GM18907 (cell line): ENCODE measurements at regions not wholly inside any gene's neighbourhood (a gene's known extent, or its start where the extent isn't known, plus 50 kb on each side); places are given as distances from the start of the nearest gene placed in this dataset.

Experiments used
- ATAC-seq: cut with Tn5 transposase; IDR thresholded peaks from one replicate; pipeline ENCODE4 v1.9.1; 2021; ENCODE audit warnings: mild to moderate bottlenecking, moderate library complexity; ENCODE audit not compliant: unreplicated experiment

DNA sequence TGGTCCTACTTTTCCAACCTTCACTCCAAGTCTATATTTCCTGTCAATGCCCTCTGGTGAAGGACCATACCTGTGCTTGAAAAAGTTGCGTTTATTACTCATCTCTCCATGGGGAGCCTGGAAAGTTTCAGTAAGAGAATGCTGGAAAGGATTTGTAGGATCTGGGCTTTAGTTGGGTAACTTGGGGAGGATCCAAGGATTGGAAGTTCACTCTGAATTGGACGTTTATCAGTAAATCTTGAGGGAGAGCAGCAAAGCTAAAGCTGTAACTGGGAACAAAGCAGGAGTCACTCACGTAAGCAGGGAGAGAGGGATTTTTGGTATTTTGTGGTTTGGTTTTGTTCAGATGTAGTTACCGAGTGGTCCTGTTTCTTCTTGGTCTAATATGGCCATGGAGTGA lies 51.4 kb upstream of the NPVF start:
- no peak for ATAC-seq

DNA sequence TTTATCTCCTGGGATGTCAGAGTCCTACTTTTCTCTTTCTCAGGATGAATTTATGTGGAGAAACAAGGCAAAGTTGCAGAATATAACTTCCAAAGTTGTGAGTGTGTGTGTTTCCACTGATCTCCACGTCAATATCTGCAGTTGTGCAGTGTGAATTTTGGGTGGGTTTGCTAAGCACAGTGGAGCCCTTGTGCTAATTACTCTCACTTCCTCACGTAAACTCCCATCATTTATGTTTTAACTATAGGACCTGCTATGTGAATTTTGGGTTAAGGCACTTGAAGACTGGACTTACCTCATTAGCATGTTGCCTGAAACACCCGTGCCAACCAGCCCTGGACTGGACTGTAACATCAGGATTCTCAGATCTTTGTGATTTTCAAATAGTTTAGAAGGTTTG lies 51.9 kb upstream of the NPVF start:
- no peak for ATAC-seq

DNA sequence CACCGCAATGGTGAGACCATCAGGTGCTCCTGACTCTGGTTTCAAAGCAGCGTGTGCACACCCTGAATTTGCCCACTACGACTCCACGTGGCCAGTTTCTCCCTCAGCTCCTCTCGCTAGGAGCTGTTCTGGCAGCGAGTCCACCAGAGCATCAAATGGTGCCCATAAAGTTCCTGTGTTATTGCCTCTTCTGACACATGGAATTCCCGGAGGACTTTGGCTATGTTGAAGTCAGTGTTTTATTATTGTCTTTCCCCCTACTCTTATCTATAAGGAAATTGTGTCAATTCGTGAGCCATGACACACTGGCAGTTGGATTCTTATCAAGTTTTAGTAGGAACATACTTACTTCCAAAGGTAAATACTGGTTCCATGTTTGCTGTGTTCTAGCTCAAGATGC lies 53.9 kb upstream of the NPVF start:
- no peak for ATAC-seq

DNA sequence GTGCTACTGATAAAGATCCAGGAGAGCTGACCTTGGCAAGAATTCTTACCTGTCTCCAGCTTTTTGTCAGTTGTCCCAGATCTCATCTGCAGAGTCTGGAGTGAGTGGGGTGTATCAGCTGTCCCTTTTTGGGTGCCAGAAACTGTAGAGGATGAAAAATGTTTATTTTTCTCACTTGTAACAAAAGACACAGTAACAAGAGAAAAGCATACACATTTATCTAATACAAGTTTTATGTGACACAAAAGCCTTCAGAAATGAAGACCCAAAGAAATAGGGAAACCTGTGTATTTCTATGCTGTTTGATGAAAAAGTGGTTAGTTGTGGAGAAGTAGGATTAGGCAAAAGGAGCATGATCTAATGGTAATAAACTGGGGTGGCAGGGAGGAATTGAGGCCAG lies 58.5 kb upstream of the NPVF start:
- ATAC-seq = no peak

DNA sequence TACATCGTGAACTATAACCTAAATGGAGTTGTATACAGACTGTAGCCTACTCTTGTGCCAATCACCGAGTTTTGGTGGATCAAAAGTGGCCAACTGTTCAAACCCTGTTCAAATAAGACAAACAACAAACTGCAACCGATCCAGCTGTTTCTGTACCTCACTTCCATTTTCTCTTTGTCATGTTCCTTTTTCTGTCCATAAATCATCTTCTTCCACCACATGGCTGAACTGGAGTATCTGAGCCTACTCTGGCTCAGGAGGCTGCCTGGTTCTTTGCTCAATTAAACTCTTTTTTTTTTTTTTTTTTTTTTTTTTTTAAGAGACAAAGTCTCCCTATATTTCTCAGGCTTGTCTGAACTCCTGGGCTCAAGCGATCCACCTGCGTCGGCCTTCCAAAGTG lies 59.0 kb upstream of the NPVF start:
- ATAC-seq = no peak

DNA sequence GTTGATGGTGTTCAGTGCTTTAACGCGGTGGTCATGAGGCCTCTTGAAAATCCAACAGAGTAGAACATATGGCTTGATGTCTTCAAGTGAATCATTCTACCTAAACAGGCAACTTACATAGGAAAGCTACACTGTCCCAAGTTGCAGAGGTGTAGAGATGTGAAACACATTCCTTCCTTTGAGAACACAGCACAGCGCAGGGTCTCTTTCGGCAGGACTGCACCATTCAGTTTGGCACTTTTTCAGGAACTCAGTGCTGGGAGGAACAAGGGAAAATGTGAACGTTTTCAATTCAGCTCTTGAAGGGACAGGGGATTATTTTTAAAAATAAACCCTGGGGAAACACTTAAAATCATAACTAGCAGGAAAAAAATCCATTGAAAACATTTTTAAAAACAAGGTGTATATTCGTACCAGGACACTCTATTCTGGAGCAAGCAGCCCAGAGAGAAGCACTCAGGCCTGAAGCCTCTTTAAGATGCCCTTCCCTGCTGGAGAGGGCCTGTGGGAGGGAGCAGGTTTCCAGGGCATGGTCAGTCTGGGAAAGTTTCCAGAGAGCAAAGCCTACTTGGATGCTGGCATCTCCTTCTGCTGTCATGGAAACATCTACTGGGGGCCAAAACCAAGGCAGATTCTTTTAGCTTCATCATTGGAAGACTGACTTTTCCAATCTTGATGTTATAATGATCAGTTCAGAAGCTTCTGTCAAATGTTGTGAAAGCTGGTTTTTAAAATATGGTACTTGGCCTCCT lies 60.4 kb upstream of the NPVF start:
- no peak for ATAC-seq

DNA sequence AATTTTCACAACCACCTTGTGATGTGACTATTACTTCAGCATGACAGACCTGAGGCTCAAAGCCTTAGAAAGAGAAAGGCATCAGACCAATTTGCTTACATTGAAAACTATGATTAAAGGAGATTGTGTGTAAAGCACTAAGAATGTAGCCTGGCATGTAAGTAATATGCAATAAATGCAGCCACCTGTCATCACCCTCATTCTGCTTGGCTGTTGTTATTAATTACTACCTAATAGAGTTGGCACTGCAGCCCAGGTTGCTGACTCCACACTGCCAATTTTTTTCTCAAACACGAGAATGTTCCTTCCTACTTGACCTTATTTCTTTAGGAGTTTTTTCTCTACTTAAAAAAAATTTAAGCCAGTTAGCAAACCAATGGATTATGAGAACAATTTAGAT lies 61.2 kb upstream of the NPVF start:
- ATAC-seq = no peak

DNA sequence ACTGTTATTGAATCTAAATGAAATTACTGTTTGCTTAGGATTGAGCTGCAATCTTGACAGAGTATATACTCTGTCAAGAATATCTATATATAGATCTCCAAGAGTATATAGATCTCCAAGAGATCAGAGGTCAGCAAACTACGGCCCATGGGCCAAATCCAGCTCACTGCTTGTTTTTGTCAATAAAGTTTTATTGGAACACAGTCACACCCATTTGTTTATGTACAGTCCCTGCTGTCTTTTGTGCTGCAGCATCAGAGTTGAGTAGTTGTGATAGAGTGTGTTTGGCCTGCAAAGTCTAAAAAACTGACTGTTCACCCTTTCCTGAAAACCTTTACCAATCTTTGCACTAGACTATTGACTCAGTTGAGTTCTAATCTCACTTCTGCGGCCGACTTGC lies 66.3 kb upstream of the NPVF start:
- ATAC-seq = no peak

DNA sequence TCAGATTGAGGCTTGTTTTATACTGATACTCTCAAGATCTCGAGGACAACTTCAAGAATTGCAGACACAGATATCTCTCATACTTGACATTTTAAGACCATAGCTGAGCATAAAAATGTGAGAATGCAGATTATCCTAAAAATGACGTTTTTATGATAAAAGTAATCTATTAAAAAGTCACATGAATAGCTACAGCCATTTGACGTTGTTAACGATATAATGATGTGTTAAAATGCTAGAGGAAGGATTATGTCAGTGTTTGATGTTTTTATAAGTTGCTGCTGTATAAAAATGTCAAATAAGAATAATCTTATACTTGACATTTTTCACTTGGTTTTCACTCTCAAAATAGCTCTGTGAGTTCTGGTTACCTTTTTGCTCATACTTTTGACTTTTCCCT lies 67.1 kb upstream of the NPVF start:
- no peak for ATAC-seq

DNA sequence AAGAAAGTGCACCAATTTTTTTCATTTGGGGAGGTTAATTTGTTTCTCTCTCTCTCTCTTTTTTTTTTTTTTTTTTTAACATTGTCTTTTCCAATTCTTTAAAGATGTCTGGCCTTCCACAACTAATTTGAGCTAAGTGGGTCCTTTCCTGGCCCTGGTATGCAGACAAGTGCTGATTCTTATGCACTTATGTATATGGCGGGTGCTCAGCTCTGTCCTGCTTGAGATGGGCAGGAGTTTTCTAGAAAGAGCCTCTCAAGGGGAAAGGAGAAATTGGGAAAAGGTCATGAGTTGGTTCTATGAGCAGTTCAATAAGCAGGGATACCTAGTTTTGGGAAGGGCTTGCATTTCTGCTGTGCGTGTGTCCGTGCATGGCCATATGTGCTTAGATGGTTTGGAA lies 67.8 kb upstream of the NPVF start:
- no peak for ATAC-seq

DNA sequence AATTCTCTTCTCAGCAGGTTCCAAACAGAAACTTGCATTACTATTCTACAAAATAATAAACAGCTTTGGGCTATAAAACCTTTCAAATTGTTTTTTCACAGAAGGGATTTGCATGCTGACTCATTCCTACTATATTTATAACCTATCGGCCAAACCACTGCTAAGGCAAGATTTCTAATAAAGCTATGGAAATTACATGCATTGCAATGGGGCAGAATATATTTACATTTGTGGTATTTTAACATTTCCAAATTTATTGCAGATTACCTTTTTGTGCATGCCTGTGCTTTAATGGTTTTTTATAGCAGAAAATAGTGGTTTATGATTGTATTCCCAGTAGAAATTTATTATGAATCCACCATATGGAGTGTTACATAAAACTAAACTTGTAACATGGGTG lies 69.0 kb upstream of the NPVF start:
- no peak for ATAC-seq

DNA sequence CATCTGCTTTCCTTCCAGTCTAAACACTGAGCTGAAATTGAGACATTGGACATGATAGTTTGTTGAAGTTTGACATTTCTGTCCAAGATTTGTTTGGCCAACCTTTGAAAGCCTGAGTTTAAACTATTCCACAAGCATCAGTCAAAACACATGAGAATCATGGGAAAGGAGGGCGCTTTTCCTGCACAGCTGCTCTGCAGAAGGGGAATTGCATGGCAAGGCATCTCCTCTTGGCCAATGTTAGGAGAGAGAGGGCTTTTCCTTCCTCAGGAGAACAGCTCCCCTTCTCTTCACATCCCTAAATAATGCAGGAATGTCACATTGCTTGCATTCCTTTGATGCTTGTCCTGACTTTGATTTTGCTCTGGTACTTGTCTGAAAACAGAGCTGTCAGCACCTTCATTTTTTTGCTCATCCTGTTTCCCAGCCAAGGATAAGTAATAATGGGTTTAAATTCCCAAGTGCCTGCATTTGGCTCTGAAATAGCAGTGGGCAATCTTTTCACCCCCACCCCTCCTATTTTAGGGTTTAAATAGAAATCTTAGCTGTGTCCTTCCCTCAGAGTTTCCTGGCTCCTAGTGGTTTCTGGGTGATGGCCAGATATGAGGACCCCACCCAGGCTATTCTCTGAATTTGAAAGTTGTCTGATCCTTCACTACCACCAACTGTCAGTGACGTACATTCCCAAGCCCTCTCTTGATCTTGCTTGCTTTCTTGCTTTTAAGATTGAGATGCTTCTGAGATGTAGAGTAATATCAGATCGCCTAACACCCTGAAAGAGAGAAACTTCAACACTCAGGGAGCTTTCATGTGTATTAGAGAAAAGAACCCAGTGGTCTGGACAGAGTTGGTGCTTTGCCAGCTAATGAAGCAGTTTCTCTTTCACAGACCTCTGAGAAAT lies 75.2 kb upstream of the NPVF start:
- ATAC-seq = no peak

DNA sequence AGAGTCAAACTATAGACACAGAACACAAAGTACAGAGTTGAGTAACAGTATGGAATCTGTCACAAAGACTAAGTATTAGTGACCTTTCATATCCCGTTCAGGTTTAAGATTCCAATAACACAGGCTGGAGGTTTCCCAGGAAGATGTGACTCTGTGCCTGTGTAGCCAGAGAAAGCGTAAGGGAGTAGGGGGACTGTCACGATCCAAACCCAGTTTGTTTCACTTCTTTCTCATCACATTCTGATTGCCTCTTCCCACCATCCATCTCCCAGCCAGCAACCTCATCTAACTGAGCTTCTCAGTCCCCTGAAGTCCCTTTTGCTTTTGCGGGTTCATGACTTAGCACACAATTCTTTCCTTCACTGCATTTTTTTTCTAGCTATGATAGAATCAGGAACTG lies 76.4 kb upstream of the NPVF start:
- no peak for ATAC-seq

DNA sequence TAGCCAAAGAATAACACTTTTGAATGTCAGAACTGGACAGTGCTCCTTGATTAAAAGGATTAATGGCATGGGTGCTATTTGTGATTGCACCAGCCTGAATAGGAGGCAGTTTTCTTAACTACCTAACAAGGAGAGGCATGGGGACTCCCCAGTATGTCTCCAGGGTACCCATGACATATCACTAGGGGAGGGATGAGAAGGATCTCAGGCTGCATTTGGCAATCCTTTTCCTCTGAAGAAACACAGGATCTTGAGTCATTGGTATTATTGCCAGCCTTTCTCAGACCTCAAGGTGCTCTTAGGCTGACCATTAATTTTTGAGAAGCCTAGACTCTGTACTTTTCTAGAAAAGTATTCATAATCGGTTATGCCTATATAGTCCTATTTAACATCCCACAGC lies 77.5 kb upstream of the NPVF start:
- no peak for ATAC-seq

DNA sequence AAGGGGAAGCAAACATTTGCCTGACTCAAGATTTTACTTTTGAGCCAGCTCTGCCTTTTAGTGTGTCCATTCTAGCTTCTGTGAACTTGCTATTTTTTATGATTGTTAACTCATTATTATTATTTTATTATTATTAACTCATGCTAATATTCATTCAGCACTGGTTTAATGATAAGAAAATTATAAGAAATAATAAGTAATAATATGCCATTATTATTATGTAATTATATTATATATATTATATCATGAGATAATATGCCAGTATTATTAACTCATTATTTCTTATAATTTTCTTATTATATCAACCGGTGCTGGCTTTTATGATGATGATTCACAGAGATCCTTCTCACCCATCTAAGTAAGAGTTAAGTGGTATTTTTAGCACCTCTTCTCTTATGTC lies 79.3 kb upstream of the NPVF start:
- ATAC-seq = no peak

DNA sequence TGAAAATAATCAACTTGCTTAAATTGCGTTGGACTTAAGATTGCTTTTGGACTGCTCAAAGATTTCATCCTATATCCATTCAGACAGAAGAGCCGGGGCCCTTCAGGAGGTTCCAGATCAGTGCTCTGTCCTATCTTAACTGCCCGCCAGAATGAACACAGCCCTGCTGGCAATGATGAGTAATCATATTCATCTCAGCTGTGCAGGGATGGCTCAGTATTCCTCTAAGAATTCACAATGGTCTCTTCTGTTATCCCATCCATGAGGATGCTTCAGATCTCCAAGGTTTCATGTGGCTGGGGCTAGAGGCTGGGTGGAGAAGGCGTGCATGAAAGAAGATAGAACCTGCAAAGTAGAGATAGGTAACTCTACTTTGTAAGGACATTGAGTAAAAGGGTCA lies 80.0 kb upstream of the NPVF start:
- no peak for ATAC-seq

DNA sequence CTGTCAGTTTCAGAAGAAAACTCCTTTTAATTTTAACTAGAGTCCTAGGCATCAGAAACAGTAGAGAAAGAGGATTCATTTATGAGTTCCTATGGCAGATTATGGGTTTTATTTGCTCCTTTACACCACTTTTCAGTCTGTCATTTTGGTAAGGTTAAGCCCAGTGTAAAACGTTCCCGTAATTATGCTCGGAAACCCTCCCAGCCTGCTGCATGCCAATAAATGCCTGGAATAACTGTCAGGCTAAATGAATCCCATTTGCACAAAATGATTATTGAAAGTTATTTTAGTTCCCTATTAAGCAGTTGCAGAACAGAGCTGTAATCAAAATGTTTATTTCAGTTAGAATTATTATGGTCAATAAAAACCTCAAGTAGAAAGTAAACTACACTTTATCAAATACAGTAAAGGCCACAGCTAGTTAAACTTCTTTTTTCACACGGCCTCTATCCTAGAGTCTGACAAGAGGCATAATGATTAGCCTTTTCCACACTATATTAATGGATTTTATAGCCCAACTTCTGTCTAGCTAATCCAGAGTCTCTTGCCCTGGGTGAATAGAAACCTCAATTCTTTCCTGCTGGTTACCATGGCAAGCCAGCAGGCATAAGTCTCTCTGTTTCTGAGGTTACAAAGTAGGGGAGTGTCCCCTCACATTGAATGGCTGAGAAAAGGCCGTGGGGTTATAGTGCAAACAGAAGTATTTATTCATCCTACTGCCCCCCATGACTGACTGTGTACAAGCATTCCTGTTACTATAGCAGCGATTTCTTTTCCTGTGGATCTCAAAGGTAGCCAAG lies 80.8 kb upstream of the NPVF start:
- ATAC-seq = no peak

DNA sequence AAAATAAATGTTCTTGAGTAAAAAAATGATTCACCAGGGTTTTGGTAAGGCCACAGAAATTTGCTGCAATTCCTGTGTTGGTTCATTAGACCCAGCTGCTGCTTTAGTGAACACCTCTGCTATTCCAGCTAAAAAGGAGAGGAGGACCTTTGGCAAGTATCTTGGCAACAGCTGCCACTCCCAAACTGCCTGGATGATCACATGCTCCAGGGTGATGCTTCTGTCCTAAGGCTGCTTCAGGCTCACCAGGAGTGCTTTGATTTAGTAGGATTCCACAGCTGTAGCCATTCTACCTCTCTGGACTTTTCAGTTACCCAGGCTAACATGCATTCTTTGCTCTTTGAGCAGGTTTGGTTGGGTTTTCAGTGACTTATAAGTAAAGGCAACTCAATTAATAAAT lies 82.6 kb upstream of the NPVF start:
- no peak for ATAC-seq

DNA sequence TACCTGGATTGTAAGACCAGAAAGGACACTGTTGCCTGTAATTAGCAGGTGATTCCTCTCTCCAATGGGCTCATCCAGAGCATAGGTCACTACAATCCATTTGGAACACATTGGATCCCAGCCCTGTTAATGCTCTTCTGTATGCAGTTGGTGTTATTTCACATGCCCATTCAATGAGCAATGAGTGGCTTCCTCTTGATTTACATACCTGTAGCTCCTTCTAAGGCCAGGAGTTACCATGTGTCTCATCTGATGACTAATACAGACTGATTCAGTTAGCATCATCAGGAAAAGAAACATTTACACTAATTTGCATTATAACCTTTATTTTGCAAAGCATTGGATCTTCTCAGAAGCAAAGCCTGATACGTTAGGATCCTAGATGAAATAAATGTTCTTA lies 83.1 kb upstream of the NPVF start:
- ATAC-seq = no peak

DNA sequence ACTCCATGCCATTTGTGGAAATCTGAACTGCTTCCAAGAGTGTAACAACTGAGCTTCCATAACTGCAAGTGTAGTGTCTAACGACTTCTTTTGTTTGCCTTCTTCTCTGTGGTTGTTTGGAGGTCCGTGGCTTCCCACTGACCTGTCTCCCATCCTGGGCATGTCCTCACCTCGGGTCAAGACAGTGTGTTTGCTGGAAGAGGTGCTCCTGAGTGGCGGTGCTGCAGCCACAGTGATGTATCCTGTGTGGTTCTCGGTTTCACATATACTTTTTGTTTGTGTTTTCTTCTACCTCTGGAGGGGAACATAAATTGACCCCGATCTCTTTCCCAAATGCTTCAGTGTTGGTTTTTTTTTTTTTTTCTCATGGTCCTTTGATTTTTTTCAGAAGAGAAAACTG lies 84.7 kb upstream of the NPVF start:
- no peak for ATAC-seq

DNA sequence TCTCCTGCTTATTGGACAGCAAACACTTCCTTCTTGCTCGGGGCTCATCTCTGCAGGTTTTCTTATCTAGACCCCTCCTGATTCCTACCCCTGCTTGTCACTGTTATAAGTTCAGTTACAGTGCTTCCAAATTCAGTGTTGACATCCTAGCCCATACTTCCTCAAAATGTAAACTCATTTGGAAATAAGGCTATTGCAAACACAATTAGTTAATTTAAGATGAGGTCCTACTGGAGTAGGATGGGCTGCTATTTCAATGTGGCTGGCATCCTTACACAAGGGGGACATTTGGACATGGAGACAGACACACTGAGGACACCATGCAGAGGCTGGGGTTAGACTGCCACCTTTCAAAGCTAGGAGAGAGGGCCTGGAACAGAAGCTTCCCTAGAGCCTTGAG lies 85.2 kb upstream of the NPVF start:
- ATAC-seq = no peak
